HTR-8/SVneo (cell line): ENCODE measurements at regions not wholly inside any gene's neighbourhood (a gene's known extent, or its start where the extent isn't known, plus 50 kb on each side); places are given as distances from the start of the nearest gene placed in this dataset.

Experiments used
- DNase-seq: peaks from one replicate; pipeline ENCODE4 v3.0.0; 2011; ENCODE audit warnings: low spot score, mixed read lengths; ENCODE audit not compliant: insufficient read length
- FAIRE-seq: peaks from 2 replicates; lab custom pipeline; 2011; peaks lifted over from hg19 to GRCh38; lab: Jason Lieb, UNC

- FAIRE-seq (no peak), DNase-seq (no peak)
These were observed 1383.8 kb upstream of the SLC10A2 start for GRCh38 chr13:104450006-104450405.

GRCh38 chr13:104447348-104447747, 1381.1 kb upstream of the SLC10A2 start:
- DNase-seq = no peak
- FAIRE-seq = no peak

- no peak for DNase-seq
- FAIRE-seq = no peak
These were observed 1376.3 kb upstream of the SLC10A2 start for GRCh38 chr13:104442536-104442935.

GRCh38 chr13:104436555-104436954, 1370.3 kb upstream of the SLC10A2 start:
- FAIRE-seq (no peak), DNase-seq (no peak)

GRCh38 chr13:104431895-104432294, 1365.7 kb upstream of the SLC10A2 start:
- no peak for DNase-seq
- FAIRE-seq = no peak

- FAIRE-seq (no peak), DNase-seq (no peak)
These were observed 1360.2 kb upstream of the SLC10A2 start for GRCh38 chr13:104426435-104426834.

GRCh38 chr13:104422668-104423067, 1356.5 kb upstream of the SLC10A2 start:
- FAIRE-seq (no peak), DNase-seq (no peak)

- DNase-seq = no peak
- FAIRE-seq = no peak
These were observed 1350.8 kb upstream of the SLC10A2 start for GRCh38 chr13:104416973-104417372.

GRCh38 chr13:104414771-104415170, 1348.6 kb upstream of the SLC10A2 start:
- no peak for FAIRE-seq
- DNase-seq = no peak

GRCh38 chr13:104414181-104414580, 1348.0 kb upstream of the SLC10A2 start:
- DNase-seq = no peak
- FAIRE-seq = no peak

GRCh38 chr13:104411141-104411765, 1345.0 kb upstream of the SLC10A2 start:
- FAIRE-seq = no peak
- no peak for DNase-seq

- DNase-seq = peak; percentile 0
- no peak for FAIRE-seq
These were observed 1342.5 kb upstream of the SLC10A2 start for GRCh38 chr13:104408733-104409132.

GRCh38 chr13:104404325-104404724, 1338.1 kb upstream of the SLC10A2 start:
- DNase-seq (no peak), FAIRE-seq (no peak)

GRCh38 chr13:104389691-104390090, 1323.5 kb upstream of the SLC10A2 start:
- no peak for DNase-seq

GRCh38 chr13:104387510-104387909, 1321.3 kb upstream of the SLC10A2 start:
- DNase-seq (no peak), FAIRE-seq (no peak)

More at GRCh38 chr13:104389691-104390090, 1323.5 kb upstream of the SLC10A2 start:
- FAIRE-seq = no peak

- no peak for FAIRE-seq
- peak; percentile 19 for DNase-seq
These were observed 1319.2 kb upstream of the SLC10A2 start for GRCh38 chr13:104385404-104385803.

GRCh38 chr13:104382951-104383350, 1316.7 kb upstream of the SLC10A2 start:
- FAIRE-seq = no peak
- DNase-seq = no peak

- DNase-seq (no peak), FAIRE-seq (no peak)
These were observed 1310.4 kb upstream of the SLC10A2 start for GRCh38 chr13:104376588-104376987.

GRCh38 chr13:104375614-104376013, 1309.4 kb upstream of the SLC10A2 start:
- FAIRE-seq = no peak
- DNase-seq = no peak

- FAIRE-seq (no peak), DNase-seq (no peak)
These were observed 1306.0 kb upstream of the SLC10A2 start for GRCh38 chr13:104372095-104372655.

GRCh38 chr13:104365430-104365829, 1299.2 kb upstream of the SLC10A2 start:
- no peak for FAIRE-seq

GRCh38 chr13:104357672-104358354, 1291.6 kb upstream of the SLC10A2 start:
- DNase-seq (no peak), FAIRE-seq (no peak)

More at GRCh38 chr13:104365430-104365829, 1299.2 kb upstream of the SLC10A2 start:
- no peak for DNase-seq
